ENCODE measurements at regions not wholly inside any gene's neighbourhood (a gene's known extent, or its start where the extent isn't known, plus 50 kb on each side); places are given as distances from the start of the nearest gene placed in this dataset.

DNA sequence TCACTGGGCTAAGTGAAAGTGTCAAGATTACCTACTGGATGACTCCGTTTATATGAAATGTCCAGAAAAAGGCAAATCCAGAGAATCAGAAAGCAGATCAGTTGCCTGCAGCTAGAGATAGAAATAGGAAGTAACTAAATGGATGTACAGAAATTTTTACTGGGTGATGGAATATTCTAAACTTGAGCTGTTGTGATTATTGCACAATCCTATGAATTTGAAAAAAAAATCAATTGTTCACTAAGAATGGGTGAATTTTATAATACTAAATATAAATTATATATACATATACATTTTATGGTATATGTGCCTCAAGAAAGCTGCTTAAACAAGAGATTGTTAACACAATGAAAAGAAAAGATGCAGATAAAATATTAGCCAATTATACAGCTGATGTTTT, 181.1 kb upstream of the C16orf82 start:
- no peak for FAIRE-seq
- DNase-seq (ENCODE audit: insufficient read length, low spot score), result no peak
- TF ChIP-seq, protein P1, sequence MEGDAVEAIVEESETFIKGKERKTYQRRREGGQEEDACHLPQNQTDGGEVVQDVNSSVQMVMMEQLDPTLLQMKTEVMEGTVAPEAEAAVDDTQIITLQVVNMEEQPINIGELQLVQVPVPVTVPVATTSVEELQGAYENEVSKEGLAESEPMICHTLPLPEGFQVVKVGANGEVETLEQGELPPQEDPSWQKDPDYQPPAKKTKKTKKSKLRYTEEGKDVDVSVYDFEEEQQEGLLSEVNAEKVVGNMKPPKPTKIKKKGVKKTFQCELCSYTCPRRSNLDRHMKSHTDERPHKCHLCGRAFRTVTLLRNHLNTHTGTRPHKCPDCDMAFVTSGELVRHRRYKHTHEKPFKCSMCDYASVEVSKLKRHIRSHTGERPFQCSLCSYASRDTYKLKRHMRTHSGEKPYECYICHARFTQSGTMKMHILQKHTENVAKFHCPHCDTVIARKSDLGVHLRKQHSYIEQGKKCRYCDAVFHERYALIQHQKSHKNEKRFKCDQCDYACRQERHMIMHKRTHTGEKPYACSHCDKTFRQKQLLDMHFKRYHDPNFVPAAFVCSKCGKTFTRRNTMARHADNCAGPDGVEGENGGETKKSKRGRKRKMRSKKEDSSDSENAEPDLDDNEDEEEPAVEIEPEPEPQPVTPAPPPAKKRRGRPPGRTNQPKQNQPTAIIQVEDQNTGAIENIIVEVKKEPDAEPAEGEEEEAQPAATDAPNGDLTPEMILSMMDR (IDR thresholded peaks at IDR 0.05; ENCODE audit: insufficient read depth, missing control alignments), result no peak

DNA sequence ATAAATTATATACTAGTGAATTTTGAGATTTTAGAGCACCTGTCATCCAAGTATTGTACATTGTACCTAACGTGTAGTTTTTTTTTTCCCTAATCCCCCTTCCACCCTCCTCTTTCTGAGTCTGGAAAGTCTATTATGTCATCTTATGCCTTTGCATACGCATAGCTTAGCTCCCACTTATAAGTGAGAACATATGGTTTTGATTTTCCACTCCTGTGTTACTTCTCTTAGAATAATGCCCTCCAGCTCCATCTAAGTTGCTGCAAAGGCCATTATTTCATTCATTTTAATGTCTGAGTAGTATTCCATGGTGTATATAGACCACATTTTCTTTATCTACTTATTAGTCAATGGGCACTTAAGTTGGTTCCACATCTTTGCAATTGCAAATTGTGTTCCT, 177.0 kb upstream of the C16orf82 start:
- TF ChIP-seq, protein P1 (IDR thresholded peaks at IDR 0.05; ENCODE audit: insufficient read depth, missing control alignments), result no peak
- DNase-seq (ENCODE audit: insufficient read length, low spot score) (no peak), FAIRE-seq (no peak)

DNA sequence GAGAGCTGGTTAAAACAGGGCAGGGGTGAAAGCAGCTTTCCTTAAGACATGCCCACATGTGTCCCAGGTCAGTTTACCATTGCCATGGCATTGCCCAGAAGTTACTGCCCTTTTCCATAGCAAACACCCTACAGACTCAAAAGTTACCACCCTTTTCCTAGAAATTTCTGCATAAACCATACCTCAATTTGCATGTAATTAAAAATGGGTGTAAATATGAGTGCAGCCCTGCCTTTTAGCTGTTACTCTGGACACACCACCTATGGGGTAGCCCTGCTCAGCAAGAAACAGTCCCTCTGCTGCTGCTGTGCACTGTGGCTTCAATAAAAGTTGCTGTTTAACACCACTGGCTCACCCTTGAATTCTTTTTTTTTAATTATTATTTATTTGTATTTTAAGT, 168.5 kb upstream of the C16orf82 start:
- TF ChIP-seq, protein P1 (IDR thresholded peaks at IDR 0.05; ENCODE audit: insufficient read depth, missing control alignments), result no peak
- FAIRE-seq (no peak), DNase-seq (ENCODE audit: insufficient read length, low spot score) (no peak)

DNA sequence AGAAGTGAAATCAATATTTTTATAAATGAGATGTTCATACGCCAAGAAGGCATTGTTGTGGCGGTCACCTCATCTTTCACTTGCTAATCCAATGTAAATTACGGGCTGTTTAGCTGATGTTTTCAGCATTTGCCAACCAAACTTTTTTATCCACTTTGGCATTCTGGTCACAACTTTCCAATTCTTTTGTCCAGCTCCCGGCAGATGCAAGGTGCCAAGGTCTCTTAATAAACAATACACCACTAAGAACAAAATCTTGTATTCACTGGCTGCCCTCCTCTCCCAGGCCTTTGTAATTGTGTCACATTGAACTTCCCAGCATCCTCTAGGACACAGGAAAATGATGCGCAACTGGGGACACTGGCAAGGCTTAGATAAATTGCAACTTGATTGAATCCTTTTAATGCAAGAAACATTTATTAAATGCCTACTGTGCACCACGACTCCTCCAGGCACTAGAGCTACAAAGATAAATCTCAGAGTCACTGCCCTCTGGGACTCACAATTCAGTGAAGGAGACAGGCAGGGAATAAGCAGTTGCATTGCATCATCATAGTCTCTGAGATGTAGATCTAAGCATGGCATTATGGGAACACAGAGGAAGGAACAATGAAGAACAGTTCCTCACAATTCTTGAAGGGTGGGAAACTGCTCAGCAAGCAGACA, 165.4 kb upstream of the C16orf82 start:
- FAIRE-seq, result no peak
- no peak for DNase-seq (ENCODE audit: insufficient read length, low spot score)
- TF ChIP-seq, protein P1 (IDR thresholded peaks at IDR 0.05; ENCODE audit: insufficient read depth, missing control alignments), result no peak

DNA sequence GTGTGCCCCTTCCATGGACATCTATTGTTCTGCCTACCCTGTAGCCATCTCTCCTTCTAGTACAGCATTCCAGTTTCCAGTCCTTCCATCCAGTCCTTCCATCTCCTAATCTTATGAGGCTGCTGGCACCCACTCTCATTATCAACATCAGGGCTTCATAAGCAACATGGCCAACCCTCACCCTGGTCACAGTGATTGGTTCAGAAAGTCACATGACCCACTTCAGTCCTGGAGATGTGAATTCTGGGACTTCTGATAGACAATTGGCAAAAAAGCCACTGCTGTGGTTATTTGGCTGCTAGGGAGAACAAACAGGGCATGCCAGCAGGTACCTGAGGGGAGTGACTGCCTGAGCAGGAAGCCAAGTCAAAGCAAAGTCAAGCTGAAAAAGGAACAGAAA, 164.7 kb upstream of the C16orf82 start:
- FAIRE-seq (no peak), DNase-seq (ENCODE audit: insufficient read length, low spot score) (no peak)
- TF ChIP-seq, protein P1 (IDR thresholded peaks at IDR 0.05; ENCODE audit: insufficient read depth, missing control alignments), result no peak

DNA sequence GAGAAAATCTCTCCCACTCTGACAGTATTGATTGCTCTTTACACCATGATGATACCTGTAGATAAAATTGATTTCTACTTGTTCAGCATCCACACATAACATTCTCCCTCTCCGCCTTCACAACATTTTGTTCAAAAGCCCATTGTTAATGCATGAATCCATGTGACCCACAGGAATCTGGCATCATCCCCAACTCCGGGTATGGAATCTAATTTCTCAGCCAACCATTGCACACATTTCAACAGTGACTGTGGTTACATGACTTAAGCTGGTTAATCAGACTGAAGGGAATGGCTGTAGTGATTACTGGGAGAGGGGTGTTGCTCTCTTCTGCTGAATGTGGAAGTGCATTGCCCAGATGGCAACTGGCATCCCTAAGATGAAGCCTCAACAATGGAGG, 161.4 kb upstream of the C16orf82 start:
- TF ChIP-seq, protein P1 (IDR thresholded peaks at IDR 0.05; ENCODE audit: insufficient read depth, missing control alignments), result no peak
- FAIRE-seq, result no peak
- DNase-seq (ENCODE audit: insufficient read length, low spot score), result no peak

DNA sequence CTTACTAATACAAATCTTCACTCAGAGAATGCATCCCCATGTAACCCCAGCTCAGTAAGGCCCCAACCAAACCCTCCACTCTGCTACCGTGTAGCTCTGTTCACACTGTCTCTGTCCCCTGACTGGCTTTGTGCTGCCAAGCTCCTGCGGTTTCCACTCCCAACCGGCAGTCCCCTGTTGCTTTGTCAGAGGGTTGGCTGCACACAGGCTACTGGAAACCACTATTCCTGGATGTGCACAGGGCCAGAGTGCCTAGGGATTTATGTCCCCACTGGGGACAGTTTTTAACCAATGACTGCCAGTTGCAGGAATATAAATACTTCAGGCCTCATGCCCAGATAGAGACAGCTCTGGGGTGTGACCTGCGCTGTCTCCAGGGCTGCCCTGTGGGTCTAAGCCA, 157.1 kb upstream of the C16orf82 start:
- FAIRE-seq (no peak), DNase-seq (ENCODE audit: insufficient read length, low spot score) (no peak)
- TF ChIP-seq, protein P1 (IDR thresholded peaks at IDR 0.05; ENCODE audit: insufficient read depth, missing control alignments), result no peak

Measured in D721Med (cell line).